NB4 (cell line): ENCODE measurements at regions not wholly inside any gene's neighbourhood (a gene's known extent, or its start where the extent isn't known, plus 50 kb on each side); places are given as distances from the start of the nearest gene placed in this dataset.
A peak's percentile ranks its signal among the peaks of the same experiment; 100 is the strongest.

Experiments used
- DNase-seq: peaks from one replicate; pipeline ENCODE4 v3.0.0; 2010; ENCODE audit warnings: low read depth
- H3K4me3 ChIP-seq: one replicate; pipeline ENCODE4 v1.5.1; 2011; ENCODE audit warnings: mild to moderate bottlenecking, low read depth, low read length, moderate library complexity
- MYC ChIP-seq: IDR thresholded peaks from 2 replicates; pipeline ENCODE4 v1.6.1; 2011; ENCODE audit warnings: low read depth, low read length
- POLR2A ChIP-seq: IDR thresholded peaks from 2 replicates; pipeline ENCODE4 v1.6.1; 2011; ENCODE audit warnings: mild to moderate bottlenecking; ENCODE audit not compliant: insufficient read length; ENCODE audit errors: extremely low read depth
- TF ChIP-seq, protein P1 (sequence below): IDR thresholded peaks from one replicate; pipeline ENCODE4 v1.5.1; 2012; ENCODE audit warnings: low read depth, low read length
- TF ChIP-seq, protein P2 (sequence below): IDR thresholded peaks from 2 replicates; pipeline ENCODE4 v1.6.1; 2011; ENCODE audit warnings: low read depth, low read length

DNA sequence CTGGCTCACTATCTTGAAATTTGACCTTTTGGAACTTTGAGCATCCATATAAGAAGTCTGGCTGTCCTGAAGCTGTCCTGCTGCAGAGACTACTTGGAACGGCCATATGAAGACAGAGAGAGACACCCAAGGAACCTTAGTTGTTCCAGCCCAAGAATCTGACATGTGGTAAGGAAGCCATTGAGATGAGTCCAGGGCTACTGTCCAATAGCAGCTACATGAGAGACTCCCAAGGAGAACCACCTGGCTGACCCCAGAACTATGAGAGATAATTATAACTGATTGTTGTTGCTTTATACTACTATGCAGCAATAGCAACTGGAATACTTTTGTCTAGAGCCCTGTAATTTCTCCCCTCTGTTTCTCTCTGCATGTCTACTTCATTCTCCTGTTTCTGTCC is 234.3 kb upstream of the TANK start:
- H3K4me3 ChIP-seq, result no peak overlapping the region
- DNase-seq, result no peak
- TF ChIP-seq, protein P1, sequence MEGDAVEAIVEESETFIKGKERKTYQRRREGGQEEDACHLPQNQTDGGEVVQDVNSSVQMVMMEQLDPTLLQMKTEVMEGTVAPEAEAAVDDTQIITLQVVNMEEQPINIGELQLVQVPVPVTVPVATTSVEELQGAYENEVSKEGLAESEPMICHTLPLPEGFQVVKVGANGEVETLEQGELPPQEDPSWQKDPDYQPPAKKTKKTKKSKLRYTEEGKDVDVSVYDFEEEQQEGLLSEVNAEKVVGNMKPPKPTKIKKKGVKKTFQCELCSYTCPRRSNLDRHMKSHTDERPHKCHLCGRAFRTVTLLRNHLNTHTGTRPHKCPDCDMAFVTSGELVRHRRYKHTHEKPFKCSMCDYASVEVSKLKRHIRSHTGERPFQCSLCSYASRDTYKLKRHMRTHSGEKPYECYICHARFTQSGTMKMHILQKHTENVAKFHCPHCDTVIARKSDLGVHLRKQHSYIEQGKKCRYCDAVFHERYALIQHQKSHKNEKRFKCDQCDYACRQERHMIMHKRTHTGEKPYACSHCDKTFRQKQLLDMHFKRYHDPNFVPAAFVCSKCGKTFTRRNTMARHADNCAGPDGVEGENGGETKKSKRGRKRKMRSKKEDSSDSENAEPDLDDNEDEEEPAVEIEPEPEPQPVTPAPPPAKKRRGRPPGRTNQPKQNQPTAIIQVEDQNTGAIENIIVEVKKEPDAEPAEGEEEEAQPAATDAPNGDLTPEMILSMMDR, result no peak
- TF ChIP-seq POLR2A (no peak), MYC (no peak)
- TF ChIP-seq, protein P2, sequence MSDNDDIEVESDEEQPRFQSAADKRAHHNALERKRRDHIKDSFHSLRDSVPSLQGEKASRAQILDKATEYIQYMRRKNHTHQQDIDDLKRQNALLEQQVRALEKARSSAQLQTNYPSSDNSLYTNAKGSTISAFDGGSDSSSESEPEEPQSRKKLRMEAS, result no peak

DNA sequence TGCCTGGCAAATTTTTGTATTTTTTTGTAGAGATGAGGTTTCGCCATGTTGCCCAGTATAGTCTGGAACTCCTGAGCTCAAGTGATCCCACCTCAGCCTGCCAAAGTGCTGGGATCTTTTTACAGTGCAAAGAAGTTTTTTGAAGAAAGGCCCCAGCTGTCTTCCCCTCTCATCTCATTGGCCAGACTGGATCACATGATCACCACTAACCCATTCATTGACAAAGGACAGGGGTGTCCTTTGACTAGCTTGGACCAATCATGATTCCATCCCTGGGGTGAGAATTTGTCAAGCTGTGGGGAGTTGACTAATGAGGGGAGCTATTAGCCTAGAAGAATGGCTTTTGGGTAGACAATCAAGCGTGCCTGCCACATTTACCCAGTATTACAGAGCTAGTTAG is 232.9 kb upstream of the TANK start:
- H3K4me3 ChIP-seq, result no peak overlapping the region
- no peak for DNase-seq
- TF ChIP-seq, protein P2, result no peak
- TF ChIP-seq MYC, result no peak
- no peak for TF ChIP-seq POLR2A
- TF ChIP-seq, protein P1, result no peak

DNA sequence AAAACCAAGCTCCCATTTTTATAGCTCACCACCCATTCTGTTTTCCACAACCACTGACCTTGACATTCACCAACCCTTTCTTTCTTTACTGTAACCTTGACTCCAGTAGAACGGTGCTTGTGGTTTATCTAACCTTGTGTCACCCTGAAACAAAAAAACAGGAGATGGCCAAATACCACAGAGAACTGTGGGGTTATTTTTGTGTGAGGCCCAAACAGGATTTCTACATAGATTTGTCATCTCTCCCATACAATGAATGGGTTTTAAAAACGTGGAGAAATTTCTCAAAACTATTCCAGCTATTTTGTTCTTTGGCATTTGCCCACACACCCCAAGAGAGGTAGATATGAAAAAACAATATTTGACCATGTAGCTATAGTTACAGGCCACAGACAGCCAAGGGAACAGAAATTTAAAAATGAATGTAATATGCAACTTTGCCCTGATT is 231.3 kb upstream of the TANK start:
- TF ChIP-seq POLR2A (no peak), MYC (no peak)
- TF ChIP-seq, protein P1, result no peak
- TF ChIP-seq, protein P2, result no peak
- DNase-seq, result no peak
- no peak overlapping the region for H3K4me3 ChIP-seq

DNA sequence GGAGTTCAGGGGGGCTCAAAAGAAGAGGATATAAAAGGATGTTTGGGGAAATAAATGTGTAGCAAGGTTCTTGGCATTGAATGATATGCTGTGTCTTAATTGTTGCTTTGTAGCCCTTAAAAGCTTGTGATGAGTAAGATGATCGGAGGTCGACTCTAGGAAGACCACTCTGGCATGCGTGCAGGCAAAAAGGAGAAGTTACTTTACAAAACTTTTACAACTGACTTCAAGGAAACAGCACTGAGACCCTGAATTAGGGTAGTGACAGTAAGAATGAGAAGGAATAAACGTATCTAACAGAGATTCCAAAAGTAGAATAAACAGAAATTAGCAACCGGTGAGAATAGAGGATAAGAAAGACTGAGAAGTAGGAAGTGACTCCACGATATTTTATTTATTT is 228.7 kb upstream of the TANK start:
- TF ChIP-seq, protein P2, result no peak
- TF ChIP-seq, protein P1, result no peak
- TF ChIP-seq MYC, result no peak
- no peak for TF ChIP-seq POLR2A
- H3K4me3 ChIP-seq, result no peak overlapping the region
- peak; percentile 36 for DNase-seq

DNA sequence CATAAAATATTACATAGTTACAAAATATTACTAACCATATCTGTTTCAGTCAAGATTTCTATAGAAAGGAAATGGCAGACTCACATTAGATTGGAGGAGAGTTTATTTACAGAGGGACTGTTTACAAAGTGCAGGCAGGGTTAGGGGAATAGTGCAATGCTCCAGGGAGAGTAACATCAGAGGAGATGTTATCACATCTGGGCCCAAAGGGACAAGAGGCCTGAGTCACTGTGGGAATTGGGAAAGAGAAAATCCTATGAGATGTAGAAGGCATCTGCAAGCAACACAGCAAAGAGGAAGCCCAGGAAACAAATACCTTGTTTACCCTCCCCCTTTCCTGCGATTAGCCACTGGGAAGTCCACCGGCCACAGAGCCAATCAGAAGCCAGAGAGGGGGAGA is 227.3 kb upstream of the TANK start:
- peak; percentile 10 for DNase-seq
- H3K4me3 ChIP-seq, result no peak overlapping the region
- TF ChIP-seq, protein P2, result no peak
- TF ChIP-seq, protein P1, result no peak
- TF ChIP-seq POLR2A (no peak), MYC (no peak)

DNA sequence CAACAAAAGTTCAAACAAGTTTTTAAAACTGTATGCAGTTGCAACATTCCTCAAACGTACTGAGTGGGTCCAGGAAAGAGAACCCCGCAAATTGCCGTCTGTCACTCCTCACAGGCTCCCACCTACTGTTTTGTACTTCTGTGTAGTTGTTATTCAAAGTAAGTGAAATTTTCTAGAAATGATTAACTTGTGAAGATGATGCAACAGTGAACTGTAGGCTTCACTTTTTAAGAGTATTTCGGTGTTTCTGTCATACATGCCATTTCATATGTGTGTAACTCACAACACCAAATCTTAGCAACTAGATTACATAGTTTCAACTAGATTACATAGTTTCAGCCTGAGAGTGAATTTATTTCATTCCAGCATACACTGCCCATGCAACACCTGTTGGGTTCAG is 226.0 kb upstream of the TANK start:
- DNase-seq, result no peak
- H3K4me3 ChIP-seq, result no peak overlapping the region
- TF ChIP-seq, protein P2, result no peak
- no peak for TF ChIP-seq MYC
- TF ChIP-seq, protein P1, result no peak
- no peak for TF ChIP-seq POLR2A
